ENCODE measurements at regions not wholly inside any gene's neighbourhood (a gene's known extent, or its start where the extent isn't known, plus 50 kb on each side); places are given as distances from the start of the nearest gene placed in this dataset.

DNA sequence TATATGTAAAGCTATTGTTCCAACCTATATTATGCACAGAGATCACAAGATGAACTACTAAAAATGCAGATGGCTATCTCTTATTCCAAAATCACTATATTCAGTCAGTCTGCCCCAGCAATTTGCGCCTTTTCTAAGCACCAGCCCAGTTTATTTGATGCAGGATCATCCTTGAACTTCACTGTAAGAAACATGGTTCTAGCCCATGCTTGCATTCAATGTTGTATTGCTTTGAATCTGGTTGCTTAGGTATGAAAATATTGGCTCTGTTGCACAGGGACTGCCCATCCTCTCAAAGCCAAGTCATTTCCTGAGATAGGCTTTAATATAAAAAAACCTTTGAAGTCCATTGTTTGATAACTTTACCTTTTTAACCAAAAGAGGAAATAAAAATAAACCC, 170.5 kb upstream of the LRIG1 start:
- DNase-seq (ENCODE audit: low spot score) = no peak
- 94% methylated on average over 1 of the region's 1 CpG for WGBS
- H3K4me3 ChIP-seq (ENCODE audit: low read depth in 1 of 3, low read length in 3 of 3) = no peak overlapping the region
- no peak overlapping the region for H3K27ac ChIP-seq (ENCODE audit: low read depth in 1 of 2, low read length in 2 of 2)
- H3K9me3 ChIP-seq (ENCODE audit: control insufficient read depth in 4 of 4, low read length in 3 of 4) = no peaks in the 10 kb centered on the region
- no peaks in the 10 kb centered on the region for H3K4me1 ChIP-seq (ENCODE audit: control insufficient read depth in 4 of 4, insufficient read depth in 4 of 4, low read length in 3 of 4)
- no peaks in the 10 kb centered on the region for H3K36me3 ChIP-seq (ENCODE audit: control insufficient read depth in 4 of 4, insufficient read depth in 3 of 4, low read depth in 1 of 4, low read length in 3 of 4)
- no peak overlapping the region for H3K9ac ChIP-seq (ENCODE audit: low read depth in 1 of 2, low read length in 2 of 2)
- TF ChIP-seq HNF4A (conservative IDR thresholded peaks at IDR 0.05) (no peak), RAD21 (IDR thresholded peaks at IDR 0.05) (no peak), YY1 (IDR thresholded peaks at IDR 0.05) (no peak), FOXA2 (IDR thresholded peaks at IDR 0.05) (no peak), JUND (IDR thresholded peaks at IDR 0.05) (no peak), HNF4G (IDR thresholded peaks at IDR 0.05) (no peak), NR2F2 (IDR thresholded peaks at IDR 0.05) (no peak), EGR1 (IDR thresholded peaks at IDR 0.05; ENCODE audit: low read depth in 2 of 2) (no peak), RXRA (IDR thresholded peaks at IDR 0.05) (no peak), FOXA1 (IDR thresholded peaks at IDR 0.05) (no peak), SP1 (IDR thresholded peaks at IDR 0.05) (no peak), TAF1 (conservative IDR thresholded peaks at IDR 0.05) (no peak)
- TF ChIP-seq, protein P1, sequence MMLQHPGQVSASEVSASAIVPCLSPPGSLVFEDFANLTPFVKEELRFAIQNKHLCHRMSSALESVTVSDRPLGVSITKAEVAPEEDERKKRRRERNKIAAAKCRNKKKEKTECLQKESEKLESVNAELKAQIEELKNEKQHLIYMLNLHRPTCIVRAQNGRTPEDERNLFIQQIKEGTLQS (IDR thresholded peaks at IDR 0.05) = no peak
- TF ChIP-seq, protein P2, sequence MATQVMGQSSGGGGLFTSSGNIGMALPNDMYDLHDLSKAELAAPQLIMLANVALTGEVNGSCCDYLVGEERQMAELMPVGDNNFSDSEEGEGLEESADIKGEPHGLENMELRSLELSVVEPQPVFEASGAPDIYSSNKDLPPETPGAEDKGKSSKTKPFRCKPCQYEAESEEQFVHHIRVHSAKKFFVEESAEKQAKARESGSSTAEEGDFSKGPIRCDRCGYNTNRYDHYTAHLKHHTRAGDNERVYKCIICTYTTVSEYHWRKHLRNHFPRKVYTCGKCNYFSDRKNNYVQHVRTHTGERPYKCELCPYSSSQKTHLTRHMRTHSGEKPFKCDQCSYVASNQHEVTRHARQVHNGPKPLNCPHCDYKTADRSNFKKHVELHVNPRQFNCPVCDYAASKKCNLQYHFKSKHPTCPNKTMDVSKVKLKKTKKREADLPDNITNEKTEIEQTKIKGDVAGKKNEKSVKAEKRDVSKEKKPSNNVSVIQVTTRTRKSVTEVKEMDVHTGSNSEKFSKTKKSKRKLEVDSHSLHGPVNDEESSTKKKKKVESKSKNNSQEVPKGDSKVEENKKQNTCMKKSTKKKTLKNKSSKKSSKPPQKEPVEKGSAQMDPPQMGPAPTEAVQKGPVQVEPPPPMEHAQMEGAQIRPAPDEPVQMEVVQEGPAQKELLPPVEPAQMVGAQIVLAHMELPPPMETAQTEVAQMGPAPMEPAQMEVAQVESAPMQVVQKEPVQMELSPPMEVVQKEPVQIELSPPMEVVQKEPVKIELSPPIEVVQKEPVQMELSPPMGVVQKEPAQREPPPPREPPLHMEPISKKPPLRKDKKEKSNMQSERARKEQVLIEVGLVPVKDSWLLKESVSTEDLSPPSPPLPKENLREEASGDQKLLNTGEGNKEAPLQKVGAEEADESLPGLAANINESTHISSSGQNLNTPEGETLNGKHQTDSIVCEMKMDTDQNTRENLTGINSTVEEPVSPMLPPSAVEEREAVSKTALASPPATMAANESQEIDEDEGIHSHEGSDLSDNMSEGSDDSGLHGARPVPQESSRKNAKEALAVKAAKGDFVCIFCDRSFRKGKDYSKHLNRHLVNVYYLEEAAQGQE (IDR thresholded peaks at IDR 0.05) = no peak
- TF ChIP-seq, protein P3, sequence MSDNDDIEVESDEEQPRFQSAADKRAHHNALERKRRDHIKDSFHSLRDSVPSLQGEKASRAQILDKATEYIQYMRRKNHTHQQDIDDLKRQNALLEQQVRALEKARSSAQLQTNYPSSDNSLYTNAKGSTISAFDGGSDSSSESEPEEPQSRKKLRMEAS (IDR thresholded peaks at IDR 0.05) = no peak
- TF ChIP-seq, protein P4, sequence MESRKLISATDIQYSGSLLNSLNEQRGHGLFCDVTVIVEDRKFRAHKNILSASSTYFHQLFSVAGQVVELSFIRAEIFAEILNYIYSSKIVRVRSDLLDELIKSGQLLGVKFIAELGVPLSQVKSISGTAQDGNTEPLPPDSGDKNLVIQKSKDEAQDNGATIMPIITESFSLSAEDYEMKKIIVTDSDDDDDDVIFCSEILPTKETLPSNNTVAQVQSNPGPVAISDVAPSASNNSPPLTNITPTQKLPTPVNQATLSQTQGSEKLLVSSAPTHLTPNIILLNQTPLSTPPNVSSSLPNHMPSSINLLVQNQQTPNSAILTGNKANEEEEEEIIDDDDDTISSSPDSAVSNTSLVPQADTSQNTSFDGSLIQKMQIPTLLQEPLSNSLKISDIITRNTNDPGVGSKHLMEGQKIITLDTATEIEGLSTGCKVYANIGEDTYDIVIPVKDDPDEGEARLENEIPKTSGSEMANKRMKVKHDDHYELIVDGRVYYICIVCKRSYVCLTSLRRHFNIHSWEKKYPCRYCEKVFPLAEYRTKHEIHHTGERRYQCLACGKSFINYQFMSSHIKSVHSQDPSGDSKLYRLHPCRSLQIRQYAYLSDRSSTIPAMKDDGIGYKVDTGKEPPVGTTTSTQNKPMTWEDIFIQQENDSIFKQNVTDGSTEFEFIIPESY (IDR thresholded peaks at IDR 0.05) = no peak
- TF ChIP-seq, protein P5, sequence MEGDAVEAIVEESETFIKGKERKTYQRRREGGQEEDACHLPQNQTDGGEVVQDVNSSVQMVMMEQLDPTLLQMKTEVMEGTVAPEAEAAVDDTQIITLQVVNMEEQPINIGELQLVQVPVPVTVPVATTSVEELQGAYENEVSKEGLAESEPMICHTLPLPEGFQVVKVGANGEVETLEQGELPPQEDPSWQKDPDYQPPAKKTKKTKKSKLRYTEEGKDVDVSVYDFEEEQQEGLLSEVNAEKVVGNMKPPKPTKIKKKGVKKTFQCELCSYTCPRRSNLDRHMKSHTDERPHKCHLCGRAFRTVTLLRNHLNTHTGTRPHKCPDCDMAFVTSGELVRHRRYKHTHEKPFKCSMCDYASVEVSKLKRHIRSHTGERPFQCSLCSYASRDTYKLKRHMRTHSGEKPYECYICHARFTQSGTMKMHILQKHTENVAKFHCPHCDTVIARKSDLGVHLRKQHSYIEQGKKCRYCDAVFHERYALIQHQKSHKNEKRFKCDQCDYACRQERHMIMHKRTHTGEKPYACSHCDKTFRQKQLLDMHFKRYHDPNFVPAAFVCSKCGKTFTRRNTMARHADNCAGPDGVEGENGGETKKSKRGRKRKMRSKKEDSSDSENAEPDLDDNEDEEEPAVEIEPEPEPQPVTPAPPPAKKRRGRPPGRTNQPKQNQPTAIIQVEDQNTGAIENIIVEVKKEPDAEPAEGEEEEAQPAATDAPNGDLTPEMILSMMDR (IDR thresholded peaks at IDR 0.05; ENCODE audit: low read depth, low read length, missing input control) = no peak
- H3K27me3 ChIP-seq (ENCODE audit: control insufficient read depth in 4 of 4, insufficient read depth in 4 of 4, low read length in 3 of 4) = no peaks in the 10 kb centered on the region

DNA sequence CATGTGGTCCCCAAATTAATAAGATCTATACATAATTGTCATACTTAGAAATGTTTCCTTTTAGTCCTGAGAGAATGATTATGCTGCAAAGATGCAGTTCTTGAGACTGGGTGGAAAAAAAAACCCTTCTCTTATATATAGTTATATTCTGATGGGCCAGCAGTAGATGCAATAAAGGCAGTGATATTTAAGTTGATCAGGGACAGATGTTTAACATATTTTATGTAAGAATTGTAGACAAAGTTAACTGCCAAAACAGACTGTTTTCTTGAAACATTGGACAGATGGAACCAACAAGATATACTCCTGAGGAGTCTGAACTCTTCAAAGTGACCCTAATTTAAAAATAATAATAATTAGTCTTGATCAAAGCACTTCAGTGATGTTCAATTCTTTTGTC, 172.0 kb upstream of the LRIG1 start:
- no peaks in the 10 kb centered on the region for H3K36me3 ChIP-seq (ENCODE audit: control insufficient read depth in 4 of 4, insufficient read depth in 3 of 4, low read depth in 1 of 4, low read length in 3 of 4)

More for the DNA sequence above, 172.0 kb upstream of the LRIG1 start:
- no peak overlapping the region for H3K4me3 ChIP-seq (ENCODE audit: low read depth in 1 of 3, low read length in 3 of 3)
- DNase-seq (ENCODE audit: low spot score) = no peak
- H3K27me3 ChIP-seq (ENCODE audit: control insufficient read depth in 4 of 4, insufficient read depth in 4 of 4, low read length in 3 of 4) = no peaks in the 10 kb centered on the region
- no peak for TF ChIP-seq RAD21 (IDR thresholded peaks at IDR 0.05)
- TF ChIP-seq, protein P5 (IDR thresholded peaks at IDR 0.05; ENCODE audit: low read depth, low read length, missing input control) = no peak
- TF ChIP-seq, protein P2 (IDR thresholded peaks at IDR 0.05) = no peak
- H3K27ac ChIP-seq (ENCODE audit: low read depth in 1 of 2, low read length in 2 of 2) = no peak overlapping the region
- H3K9ac ChIP-seq (ENCODE audit: low read depth in 1 of 2, low read length in 2 of 2) = no peak overlapping the region
- no peaks in the 10 kb centered on the region for H3K4me1 ChIP-seq (ENCODE audit: control insufficient read depth in 4 of 4, insufficient read depth in 4 of 4, low read length in 3 of 4)
- H3K9me3 ChIP-seq (ENCODE audit: control insufficient read depth in 4 of 4, low read length in 3 of 4) = peaks cover 0 to 1% (median 0%) of the 10 kb centered on the region in 4 donors

Data from liver (tissue), 8 donors.